ENCODE measurements at regions not wholly inside any gene's neighbourhood (a gene's known extent, or its start where the extent isn't known, plus 50 kb on each side); places are given as distances from the start of the nearest gene placed in this dataset.

- TF ChIP-seq CTCF (IDR thresholded peaks at IDR 0.05) = no peak
Observed at GRCh38 chr10:60446070-60446833, 56.6 kb upstream of the ANK3 start.

- peak; percentile 62 for TF ChIP-seq CTCF (IDR thresholded peaks at IDR 0.05)
Observed at GRCh38 chr10:60444494-60445064, 54.9 kb upstream of the ANK3 start.

GRCh38 chr10:60443346-60443745 is 53.7 kb upstream of the ANK3 start:
- TF ChIP-seq CTCF (IDR thresholded peaks at IDR 0.05) = no peak

- TF ChIP-seq CTCF (IDR thresholded peaks at IDR 0.05) = peak; percentile 57
Observed at GRCh38 chr10:60441515-60441914, 51.8 kb upstream of the ANK3 start.

- TF ChIP-seq CTCF (IDR thresholded peaks at IDR 0.05) = no peak
Observed at GRCh38 chr10:60439641-60440040, 50.0 kb upstream of the ANK3 start.

All from LNCAP (cell line).